HCT116 (cell line): ENCODE measurements at regions not wholly inside any gene's neighbourhood (a gene's known extent, or its start where the extent isn't known, plus 50 kb on each side); places are given as distances from the start of the nearest gene placed in this dataset.

Source experiments
- ATAC-seq: fragments of 200-7000 bp; cut with Tn5 transposase; 2 replicates; pipeline ENCODE4 v1.9.1; 2020; ENCODE audit warnings: mild to moderate bottlenecking, moderate library complexity
- BruUV-seq: library from RNA; stranded (reverse); fragments of 400-500 nt; replicated peaks from 2 replicates; lab custom pipeline; 2021; lab: Mats Ljungman, UMichigan
- CTCF ChIA-PET: fragments of 300-600 bp; sonication (Branson Sonifier 250); formaldehyde crosslinking; loops from one replicate; lab custom pipeline; 2021; ENCODE audit warnings: antibody characterized with exemption; lab: Charles Lee
- POLR2A ChIA-PET: fragments of 300-600, 350-600 bp; sonication (Branson Sonifier 250); formaldehyde crosslinking; loops from one replicate; lab custom pipeline; 2021; ENCODE audit warnings: antibody characterized with exemption; lab: Charles Lee
- RAD21 ChIA-PET, 2 experiments: fragments of 300-600 bp; sonication (Branson Sonifier 250); formaldehyde crosslinking; loops; one replicate each; lab custom pipeline; 2023; ENCODE audit warnings: low total read pairs in 2 of 2; ENCODE audit not compliant: uncharacterized antibody in 2 of 2, unreplicated experiment in 2 of 2, low non-redundant PET in 1 of 2; lab: Charles Lee
- DNase-seq: peaks from one replicate; pipeline ENCODE4 v3.0.0-alpha.2; 2010; ENCODE audit warnings: low read depth, low spot score
- H2AFZ ChIP-seq: fragments of 200-600 bp; shearing (Covaris generic), sonication (generic); 2 replicates; pipeline ENCODE4 v1.6.1; 2017; ENCODE audit warnings: low read depth, mixed run types, mixed read lengths, antibody characterized with exemption, low read length; ENCODE audit not compliant: poor library complexity, severe bottlenecking
- H3K27ac ChIP-seq: 2 replicates; pipeline ENCODE4 v1.5.1; 2012; ENCODE audit warnings: low read depth, low read length
- H3K27me3 ChIP-seq: fragments of 200-600 bp; sonication (generic); 2 replicates; pipeline ENCODE4 v1.6.1; 2016; ENCODE audit warnings: mixed run types, low read length, mixed read lengths; ENCODE audit not compliant: insufficient read depth
- H3K36me3 ChIP-seq, 2 experiments: fragments of 200-500 bp in 1 of 2; fragments of 200-600 bp in 1 of 2; sonication (Bioruptor generic) in 1 of 2; sonication (generic) in 1 of 2; 2 replicates each; pipeline versions ENCODE4 v1.5.1 to v1.6.1; 2014 to 2016; ENCODE audit warnings: low read length in 2 of 2, inconsistent platforms in 1 of 2, mixed read lengths in 1 of 2, mixed run types in 1 of 2; ENCODE audit not compliant: insufficient read depth in 2 of 2, control insufficient read depth in 1 of 2
- H3K4me1 ChIP-seq, 2 experiments: fragments of 200-600 bp in 1 of 2; sonication (generic) in 1 of 2; 2 replicates each; pipeline versions ENCODE4 v1.5.1 to v1.6.1; 2012 to 2017; ENCODE audit warnings: low read length in 2 of 2, inconsistent platforms in 1 of 2, mild to moderate bottlenecking in 1 of 2, mixed read lengths in 1 of 2, mixed run types in 1 of 2, moderate library complexity in 1 of 2; ENCODE audit not compliant: insufficient read depth in 2 of 2, control insufficient read depth in 1 of 2
- H3K4me2 ChIP-seq: fragments of 200-600 bp; sonication (generic); 2 replicates; pipeline ENCODE4 v1.6.1; 2017; ENCODE audit warnings: mixed run types, low read length, mixed read lengths
- H3K4me3 ChIP-seq, 2 experiments: fragments of 200-600 bp in 1 of 2; sonication (generic) in 1 of 2; replicated peaks in 1 of 2; 2 replicates each; pipeline ENCODE4 v1.5.1; 2011 to 2016; ENCODE audit warnings: low read length in 2 of 2, control low read depth in 1 of 2, low read depth in 1 of 2, mild to moderate bottlenecking in 1 of 2, mixed read lengths in 1 of 2, mixed run types in 1 of 2
- H3K79me2 ChIP-seq: fragments of 200-600 bp; sonication (generic); 2 replicates; pipeline ENCODE4 v1.6.1; 2017; ENCODE audit warnings: mild to moderate bottlenecking, mixed run types, low read length, moderate library complexity, mixed read lengths; ENCODE audit not compliant: insufficient read depth
- H3K9ac ChIP-seq: fragments of 200-600 bp; sonication (generic); 2 replicates; pipeline ENCODE4 v1.6.1; 2016; ENCODE audit warnings: low read length, mixed read lengths
- H3K9me2 ChIP-seq: fragments of 200-600 bp; sonication (generic), shearing (Covaris generic); 2 replicates; pipeline ENCODE4 v1.6.1; 2017; ENCODE audit warnings: mixed run types, mild to moderate bottlenecking, moderate library complexity; ENCODE audit not compliant: insufficient read depth
- H3K9me3 ChIP-seq, 2 experiments: fragments of 200-500 bp in 1 of 2; fragments of 200-600 bp in 1 of 2; sonication (Bioruptor generic) in 1 of 2; sonication (generic) in 1 of 2; 2 replicates each; pipeline ENCODE4 v1.6.1; 2014 to 2017; ENCODE audit warnings: low read length in 2 of 2, mixed read lengths in 2 of 2, inconsistent platforms in 1 of 2, low read depth in 1 of 2, mild to moderate bottlenecking in 1 of 2, mixed run types in 1 of 2, moderate library complexity in 1 of 2; ENCODE audit not compliant: control insufficient read depth in 1 of 2, insufficient read depth in 1 of 2
- H4K20me1 ChIP-seq: fragments of 200-600 bp; sonication (generic), shearing (Covaris generic); 2 replicates; pipeline ENCODE4 v1.6.1; 2017; ENCODE audit warnings: mixed run types, mild to moderate bottlenecking, moderate library complexity; ENCODE audit not compliant: insufficient read depth
- CBX3 ChIP-seq: IDR thresholded peaks from 2 replicates; pipeline ENCODE4 v1.6.1; 2012; ENCODE audit warnings: low read depth
- EGR1 ChIP-seq: IDR thresholded peaks from 2 replicates; pipeline ENCODE4 v1.6.1; 2012; ENCODE audit warnings: low read depth
- EZH2 ChIP-seq: fragments of 200-600 bp; sonication (generic); IDR thresholded peaks from 2 replicates; pipeline ENCODE4 v1.6.1; 2017; ENCODE audit warnings: antibody characterized with exemption, mixed run types
- FOSL1 ChIP-seq: IDR thresholded peaks from 2 replicates; pipeline ENCODE4 v1.6.1; 2012; ENCODE audit warnings: low read depth
- POLR2A ChIP-seq: IDR thresholded peaks from 2 replicates; pipeline ENCODE4 v1.7.0; 2011; ENCODE audit warnings: borderline replicate concordance; ENCODE audit not compliant: insufficient read depth, insufficient read length; ENCODE audit errors: extremely low read depth
- SP1 ChIP-seq: IDR thresholded peaks from 2 replicates; pipeline ENCODE4 v1.6.1; 2012; ENCODE audit warnings: low read depth
- SRF ChIP-seq: IDR thresholded peaks from 2 replicates; pipeline ENCODE4 v1.6.1; 2012; ENCODE audit warnings: low read depth
- intact Hi-C: fragments of 100-400 bp; cut with micrococcal nuclease; formaldehyde crosslinking; loops from 2 replicates; pipeline ENCODE4 v1.10.0; 2022
- TF ChIP-seq, protein P1 (sequence below): IDR thresholded peaks from 2 replicates; pipeline ENCODE4 v1.6.1; 2012; ENCODE audit warnings: low read depth
- TF ChIP-seq, protein P2 (sequence below): IDR thresholded peaks from 2 replicates; pipeline ENCODE4 v1.6.1; 2012

DNA sequence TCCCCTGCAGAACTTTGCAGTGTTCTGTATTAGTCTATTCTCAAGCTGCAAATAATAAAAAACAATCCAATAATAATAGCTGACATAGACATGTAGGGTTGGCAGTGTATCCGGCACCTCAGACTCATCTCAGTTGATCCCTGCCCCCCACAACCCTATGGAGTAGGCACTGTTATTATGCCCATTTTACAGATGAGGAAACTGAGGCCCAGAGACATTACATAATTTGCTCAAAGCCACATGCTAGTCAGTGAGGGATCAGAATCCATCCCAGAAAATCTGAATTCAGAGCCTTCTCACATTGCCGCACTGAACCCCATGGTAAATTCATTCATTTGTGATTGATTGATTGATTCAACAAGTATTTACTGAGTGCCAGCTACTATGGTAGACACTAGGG lies 226.6 kb upstream of the PWP1 start:
- RAD21 ChIA-PET: no interaction called here
- CTCF ChIA-PET: no interaction called here
- no TSS peak for BruUV-seq
- intact Hi-C loops: no loop called here
- H3K9me2 ChIP-seq: no peaks in the 10 kb centered on the region
- H3K36me3 ChIP-seq: no peaks in the 10 kb centered on the region
- POLR2A ChIA-PET: no interaction called here
- H2AFZ ChIP-seq: no peak overlapping the region
- H3K9ac ChIP-seq: no peak overlapping the region
- TF ChIP-seq CBX3 (no peak), SRF (no peak), FOSL1 (no peak), SP1 (no peak), EZH2 (no peak), POLR2A (no peak), EGR1 (no peak)
- TF ChIP-seq, protein P1, sequence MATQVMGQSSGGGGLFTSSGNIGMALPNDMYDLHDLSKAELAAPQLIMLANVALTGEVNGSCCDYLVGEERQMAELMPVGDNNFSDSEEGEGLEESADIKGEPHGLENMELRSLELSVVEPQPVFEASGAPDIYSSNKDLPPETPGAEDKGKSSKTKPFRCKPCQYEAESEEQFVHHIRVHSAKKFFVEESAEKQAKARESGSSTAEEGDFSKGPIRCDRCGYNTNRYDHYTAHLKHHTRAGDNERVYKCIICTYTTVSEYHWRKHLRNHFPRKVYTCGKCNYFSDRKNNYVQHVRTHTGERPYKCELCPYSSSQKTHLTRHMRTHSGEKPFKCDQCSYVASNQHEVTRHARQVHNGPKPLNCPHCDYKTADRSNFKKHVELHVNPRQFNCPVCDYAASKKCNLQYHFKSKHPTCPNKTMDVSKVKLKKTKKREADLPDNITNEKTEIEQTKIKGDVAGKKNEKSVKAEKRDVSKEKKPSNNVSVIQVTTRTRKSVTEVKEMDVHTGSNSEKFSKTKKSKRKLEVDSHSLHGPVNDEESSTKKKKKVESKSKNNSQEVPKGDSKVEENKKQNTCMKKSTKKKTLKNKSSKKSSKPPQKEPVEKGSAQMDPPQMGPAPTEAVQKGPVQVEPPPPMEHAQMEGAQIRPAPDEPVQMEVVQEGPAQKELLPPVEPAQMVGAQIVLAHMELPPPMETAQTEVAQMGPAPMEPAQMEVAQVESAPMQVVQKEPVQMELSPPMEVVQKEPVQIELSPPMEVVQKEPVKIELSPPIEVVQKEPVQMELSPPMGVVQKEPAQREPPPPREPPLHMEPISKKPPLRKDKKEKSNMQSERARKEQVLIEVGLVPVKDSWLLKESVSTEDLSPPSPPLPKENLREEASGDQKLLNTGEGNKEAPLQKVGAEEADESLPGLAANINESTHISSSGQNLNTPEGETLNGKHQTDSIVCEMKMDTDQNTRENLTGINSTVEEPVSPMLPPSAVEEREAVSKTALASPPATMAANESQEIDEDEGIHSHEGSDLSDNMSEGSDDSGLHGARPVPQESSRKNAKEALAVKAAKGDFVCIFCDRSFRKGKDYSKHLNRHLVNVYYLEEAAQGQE: no peak
- TF ChIP-seq, protein P2, sequence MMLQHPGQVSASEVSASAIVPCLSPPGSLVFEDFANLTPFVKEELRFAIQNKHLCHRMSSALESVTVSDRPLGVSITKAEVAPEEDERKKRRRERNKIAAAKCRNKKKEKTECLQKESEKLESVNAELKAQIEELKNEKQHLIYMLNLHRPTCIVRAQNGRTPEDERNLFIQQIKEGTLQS: no peak
- no peaks in the 10 kb centered on the region for H3K27me3 ChIP-seq
- H3K4me2 ChIP-seq: no peak overlapping the region
- no peak overlapping the region for H3K27ac ChIP-seq
- H3K79me2 ChIP-seq: no peaks in the 10 kb centered on the region
- ATAC-seq: no peak
- no peaks in the 10 kb centered on the region for H3K4me1 ChIP-seq
- H3K9me3 ChIP-seq: no peaks in the 10 kb centered on the region
- H4K20me1 ChIP-seq: no peaks in the 10 kb centered on the region
- no peak overlapping the region for H3K4me3 ChIP-seq
- DNase-seq: no peak
